CD4-positive, alpha-beta T cell (primary cell): ENCODE measurements at regions not wholly inside any gene's neighbourhood (a gene's known extent, or its start where the extent isn't known, plus 50 kb on each side); places are given as distances from the start of the nearest gene placed in this dataset.
A peak's percentile ranks its signal among the peaks of the same experiment; 100 is the strongest.
"Not testable (repeated sequence)": the region's sequence is repeated elsewhere in the genome, so short reads cannot be mapped to it uniquely, and the experiment has no call there.

ENCODE experiments used
- ATAC-seq: fragments of 200-7000 bp; cut with Tn5 transposase; one replicate; pipeline ENCODE4 v1.10.0; 2022; ENCODE audit warnings: mild to moderate bottlenecking; ENCODE audit not compliant: poor library complexity
- CTCF ChIA-PET: fragments of 350-600 bp; sonication (Branson Sonifier 250); formaldehyde crosslinking; loops from one replicate; lab custom pipeline; 2021; ENCODE audit warnings: antibody characterized with exemption, inconsistent platforms; lab: Charles Lee
- POLR2A ChIA-PET: fragments of 350-600 bp; sonication (Branson Sonifier 250); formaldehyde crosslinking; loops from one replicate; lab custom pipeline; 2021; ENCODE audit warnings: antibody characterized with exemption, inconsistent platforms; lab: Charles Lee
- DNase-seq, 14 experiments: peaks; one replicate each; pipeline ENCODE4 v3.0.0-alpha.2; 2013 to 2020; ENCODE audit warnings: mixed read lengths in 2 of 14
- H3K27ac ChIP-seq, 2 donors: one replicate each; pipeline versions ENCODE4 v1.5.1 to v1.7.0; 2013; ENCODE audit warnings: low read length in 2 of 2, low read depth in 1 of 2, mild to moderate bottlenecking in 1 of 2
- H3K27me3 ChIP-seq, 2 experiments: 1 replicate in 1 of 2; 2 replicates in 1 of 2; pipeline versions ENCODE4 v1.6.1 to v1.7.0; 2013; ENCODE audit warnings: low read length in 2 of 2, control low read depth in 1 of 2, mild to moderate bottlenecking in 1 of 2, moderate library complexity in 1 of 2; ENCODE audit not compliant: insufficient read depth in 2 of 2, control insufficient read depth in 1 of 2
- H3K36me3 ChIP-seq: one replicate; pipeline ENCODE4 v1.6.1; 2013; ENCODE audit warnings: low read length, control low read depth; ENCODE audit not compliant: insufficient read depth
- H3K4me1 ChIP-seq: one replicate; pipeline ENCODE4 v1.6.1; 2013; ENCODE audit warnings: low read length, control low read depth; ENCODE audit not compliant: insufficient read depth
- H3K4me3 ChIP-seq: one replicate; pipeline ENCODE4 v1.5.1; 2013; ENCODE audit warnings: mild to moderate bottlenecking, low read length, moderate library complexity
- H3K9me3 ChIP-seq, 2 experiments: 1 replicate in 1 of 2; 2 replicates in 1 of 2; pipeline versions ENCODE4 v1.6.1 to v1.7.0; 2013; ENCODE audit warnings: low read length in 2 of 2, mild to moderate bottlenecking in 2 of 2, control low read depth in 1 of 2, moderate library complexity in 1 of 2; ENCODE audit not compliant: control insufficient read depth in 1 of 2, insufficient read depth in 1 of 2
- H3K27ac Mint-ChIP-seq: one replicate; pipeline ENCODE4 v1.8.0; 2020; ENCODE audit warnings: mixed read lengths
- H3K27me3 Mint-ChIP-seq: one replicate; pipeline ENCODE4 v1.8.0; 2021; ENCODE audit warnings: mixed read lengths
- H3K36me3 Mint-ChIP-seq: one replicate; pipeline ENCODE4 v1.8.0; 2021; ENCODE audit warnings: low read depth, mixed read lengths
- H3K4me1 Mint-ChIP-seq: one replicate; pipeline ENCODE4 v1.8.0; 2021; ENCODE audit warnings: low read depth, mixed read lengths
- H3K4me3 Mint-ChIP-seq: one replicate; pipeline ENCODE4 v1.8.0; 2020; ENCODE audit warnings: mild to moderate bottlenecking, mixed read lengths
- H3K9me3 Mint-ChIP-seq: one replicate; pipeline ENCODE4 v1.8.0; 2020; ENCODE audit warnings: mixed read lengths
- intact Hi-C, 2 experiments: fragments of 100-400 bp; cut with DNase I in 1 of 2; cut with micrococcal nuclease in 1 of 2; formaldehyde crosslinking; loops; one replicate each; pipeline versions ENCODE4 v1.15.1 to v1.9.0; 2023 to 2025; cut with DNase I, micrococcal nuclease
- TF ChIP-seq, protein P1 (sequence below): fragments of 200-600 bp; IDR thresholded peaks from one replicate; pipeline ENCODE4 v1.8.0; 2022; ENCODE audit warnings: antibody characterized with exemption, mild to moderate bottlenecking

DNA sequence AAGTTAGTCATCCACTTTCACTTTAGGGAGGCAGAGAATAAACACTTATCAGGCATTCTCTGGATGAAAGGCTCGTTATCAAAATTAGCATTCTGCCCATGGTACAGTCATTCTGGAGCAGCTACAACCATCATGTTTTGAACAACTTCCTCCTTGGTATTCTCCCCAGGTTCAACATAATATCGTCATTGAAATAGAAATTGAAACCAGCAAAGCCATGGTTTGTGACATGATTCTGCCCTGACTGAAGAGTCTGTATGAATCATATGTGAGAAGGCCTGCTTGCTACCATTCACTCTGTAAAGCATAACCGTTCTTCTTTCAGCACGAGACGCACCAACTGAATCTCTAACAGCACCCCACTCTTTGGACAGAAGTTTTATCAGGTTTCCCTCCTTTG, 127.5 kb upstream of the RADX start:
- peak overlapping the region; percentile 83 for H3K27ac Mint-ChIP-seq
- no peaks in the 10 kb centered on the region for H3K36me3 Mint-ChIP-seq
- peak; percentile 72 for ATAC-seq
- CTCF ChIA-PET: no interaction called here
- POLR2A ChIA-PET: interaction anchor here (2.0 kb wide), 1 partner anchor 127 kb away, joined by 11 read pairs; the partner anchor contains the start of gene RADX
- H3K4me1 Mint-ChIP-seq: peaks cover 20% of the 10 kb centered on the region
- no peaks in the 10 kb centered on the region for H3K27me3 ChIP-seq
- peak overlapping the region; percentile 24 for H3K4me3 ChIP-seq
- H3K4me1 ChIP-seq: peaks cover 3% of the 10 kb centered on the region
- H3K27ac ChIP-seq: peak overlapping the region in 1 of 2 donors; percentile 58
- H3K9me3 ChIP-seq: no peaks in the 10 kb centered on the region
- H3K9me3 Mint-ChIP-seq: no peaks in the 10 kb centered on the region
- no peaks in the 10 kb centered on the region for H3K36me3 ChIP-seq
- intact Hi-C loops: loop anchor here (5.0 kb wide), 3 partner anchors 128 to 468 kb away; partner anchors contain the start of gene RADX (in 1 of the 2)
- H3K27me3 Mint-ChIP-seq: no peaks in the 10 kb centered on the region
- peak overlapping the region; percentile 78 for H3K4me3 Mint-ChIP-seq
- TF ChIP-seq, protein P1, sequence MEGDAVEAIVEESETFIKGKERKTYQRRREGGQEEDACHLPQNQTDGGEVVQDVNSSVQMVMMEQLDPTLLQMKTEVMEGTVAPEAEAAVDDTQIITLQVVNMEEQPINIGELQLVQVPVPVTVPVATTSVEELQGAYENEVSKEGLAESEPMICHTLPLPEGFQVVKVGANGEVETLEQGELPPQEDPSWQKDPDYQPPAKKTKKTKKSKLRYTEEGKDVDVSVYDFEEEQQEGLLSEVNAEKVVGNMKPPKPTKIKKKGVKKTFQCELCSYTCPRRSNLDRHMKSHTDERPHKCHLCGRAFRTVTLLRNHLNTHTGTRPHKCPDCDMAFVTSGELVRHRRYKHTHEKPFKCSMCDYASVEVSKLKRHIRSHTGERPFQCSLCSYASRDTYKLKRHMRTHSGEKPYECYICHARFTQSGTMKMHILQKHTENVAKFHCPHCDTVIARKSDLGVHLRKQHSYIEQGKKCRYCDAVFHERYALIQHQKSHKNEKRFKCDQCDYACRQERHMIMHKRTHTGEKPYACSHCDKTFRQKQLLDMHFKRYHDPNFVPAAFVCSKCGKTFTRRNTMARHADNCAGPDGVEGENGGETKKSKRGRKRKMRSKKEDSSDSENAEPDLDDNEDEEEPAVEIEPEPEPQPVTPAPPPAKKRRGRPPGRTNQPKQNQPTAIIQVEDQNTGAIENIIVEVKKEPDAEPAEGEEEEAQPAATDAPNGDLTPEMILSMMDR: no peak
- peak in 4 of 14 experiments; percentile 11 to 66 (median 38) for DNase-seq

GRCh38 chrX:106493210-106493816, 118.5 kb upstream of the RADX start:
- intact Hi-C loops, ATAC-seq, H3K4me1 Mint-ChIP-seq, H3K27ac ChIP-seq, DNase-seq, H3K4me3 Mint-ChIP-seq, CTCF ChIA-PET, POLR2A ChIA-PET, H3K27me3 ChIP-seq, H3K36me3 Mint-ChIP-seq, H3K36me3 ChIP-seq, H3K4me3 ChIP-seq, H3K27me3 Mint-ChIP-seq, H3K4me1 ChIP-seq, H3K9me3 ChIP-seq, H3K27ac Mint-ChIP-seq, H3K9me3 Mint-ChIP-seq: not testable (repeated sequence)

DNA sequence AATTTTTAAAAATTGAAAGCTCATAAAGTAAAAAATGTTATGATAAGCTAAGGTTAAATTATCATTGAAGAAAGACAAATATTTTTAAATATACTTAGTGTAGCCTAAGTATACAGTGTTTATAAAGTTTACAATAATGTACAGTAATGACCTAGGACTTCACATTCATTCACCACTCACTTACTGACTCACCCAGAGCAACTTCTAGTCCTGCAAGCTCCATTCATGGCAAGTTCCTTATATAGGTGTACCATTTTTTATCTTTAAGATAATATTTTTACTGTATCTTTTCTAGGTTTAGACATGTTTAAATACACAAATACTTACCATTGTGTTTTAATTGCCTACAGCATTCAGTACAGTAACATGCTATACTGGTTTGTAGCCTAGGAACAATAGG, 112.3 kb upstream of the RADX start:
- no peaks in the 10 kb centered on the region for H3K27me3 ChIP-seq
- ChIA-PET POLR2A (no interaction called here), CTCF (no interaction called here)
- H3K27me3 Mint-ChIP-seq: no peaks in the 10 kb centered on the region
- TF ChIP-seq, protein P1: no peak
- no peaks in the 10 kb centered on the region for H3K36me3 Mint-ChIP-seq
- DNase-seq (no peak), ATAC-seq (no peak)
- no peak overlapping the region for H3K27ac ChIP-seq
- H3K4me3 ChIP-seq: no peak overlapping the region
- H3K9me3 ChIP-seq: no peaks in the 10 kb centered on the region
- intact Hi-C loops: no loop called here
- H3K27ac Mint-ChIP-seq: no peak overlapping the region
- H3K4me1 Mint-ChIP-seq: peaks cover 13% of the 10 kb centered on the region
- no peaks in the 10 kb centered on the region for H3K36me3 ChIP-seq
- no peaks in the 10 kb centered on the region for H3K9me3 Mint-ChIP-seq
- H3K4me3 Mint-ChIP-seq: no peak overlapping the region
- no peaks in the 10 kb centered on the region for H3K4me1 ChIP-seq
